Hindlimb muscle (tissue), 1 donor: ENCODE measurements at regions not wholly inside any gene's neighbourhood (a gene's known extent, or its start where the extent isn't known, plus 50 kb on each side); places are given as distances from the start of the nearest gene placed in this dataset.
"Not testable (repeated sequence)": the region's sequence is repeated elsewhere in the genome, so short reads cannot be mapped to it uniquely, and the experiment has no call there.

Experiments used
- DNase-seq: peaks from one replicate; pipeline ENCODE4 v3.0.0-alpha.2; 2013

DNA sequence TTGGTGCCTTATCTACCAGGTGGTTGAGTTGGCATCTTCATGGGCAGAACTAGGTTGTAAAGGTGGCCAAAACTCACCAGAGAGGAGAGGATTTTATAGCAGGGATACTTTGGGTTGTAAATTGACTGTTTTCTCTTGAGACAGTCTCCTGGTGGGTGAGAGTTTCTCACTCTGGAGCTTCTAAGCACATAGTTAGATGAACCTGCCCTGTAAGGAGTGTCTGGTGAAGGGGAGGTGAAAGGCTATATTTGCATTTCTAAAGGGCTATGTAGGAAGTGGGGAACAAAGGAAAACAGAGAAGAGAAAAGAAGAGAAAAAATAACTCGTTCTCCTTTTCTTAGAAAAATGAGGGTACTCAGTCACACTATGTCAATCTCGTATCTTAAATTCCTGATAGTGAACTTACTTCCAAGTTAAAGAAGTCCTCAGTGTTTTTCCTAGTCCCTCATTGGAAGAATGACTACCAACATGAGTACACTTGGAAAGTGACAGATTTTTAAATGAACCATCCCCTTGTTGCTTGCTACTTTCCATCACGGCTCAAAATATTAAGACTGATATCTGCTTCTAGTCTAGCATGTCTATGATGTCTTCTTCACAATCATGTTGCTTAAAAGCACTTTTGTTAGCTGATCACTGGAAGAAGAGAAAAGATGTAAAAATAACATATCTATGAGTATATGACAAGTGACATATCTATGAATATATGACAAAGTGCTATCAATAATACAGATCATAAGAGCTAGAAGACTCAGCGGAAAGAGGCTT is 113.8 kb upstream of the P2RY1 start:
- DNase-seq: no peak

DNA sequence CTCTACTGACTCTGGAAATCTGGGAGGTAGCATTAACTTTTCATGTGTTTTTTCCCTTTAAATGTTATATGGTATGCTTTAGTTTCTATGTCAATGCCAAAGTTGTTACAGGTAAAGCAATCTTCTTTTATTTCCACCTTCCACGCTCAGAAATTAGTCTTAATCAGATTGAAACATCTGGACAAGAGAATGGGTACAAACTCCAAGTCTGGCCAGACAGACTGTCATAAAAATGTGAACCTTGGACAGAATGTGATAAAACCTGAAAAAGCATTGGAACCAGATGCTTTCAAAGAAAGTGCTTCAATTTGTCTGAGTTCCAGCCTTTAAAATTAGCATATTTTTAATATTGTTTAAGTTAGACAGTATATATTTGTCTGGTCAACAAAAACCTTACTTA is 110.7 kb upstream of the P2RY1 start:
- DNase-seq: no peak

DNA sequence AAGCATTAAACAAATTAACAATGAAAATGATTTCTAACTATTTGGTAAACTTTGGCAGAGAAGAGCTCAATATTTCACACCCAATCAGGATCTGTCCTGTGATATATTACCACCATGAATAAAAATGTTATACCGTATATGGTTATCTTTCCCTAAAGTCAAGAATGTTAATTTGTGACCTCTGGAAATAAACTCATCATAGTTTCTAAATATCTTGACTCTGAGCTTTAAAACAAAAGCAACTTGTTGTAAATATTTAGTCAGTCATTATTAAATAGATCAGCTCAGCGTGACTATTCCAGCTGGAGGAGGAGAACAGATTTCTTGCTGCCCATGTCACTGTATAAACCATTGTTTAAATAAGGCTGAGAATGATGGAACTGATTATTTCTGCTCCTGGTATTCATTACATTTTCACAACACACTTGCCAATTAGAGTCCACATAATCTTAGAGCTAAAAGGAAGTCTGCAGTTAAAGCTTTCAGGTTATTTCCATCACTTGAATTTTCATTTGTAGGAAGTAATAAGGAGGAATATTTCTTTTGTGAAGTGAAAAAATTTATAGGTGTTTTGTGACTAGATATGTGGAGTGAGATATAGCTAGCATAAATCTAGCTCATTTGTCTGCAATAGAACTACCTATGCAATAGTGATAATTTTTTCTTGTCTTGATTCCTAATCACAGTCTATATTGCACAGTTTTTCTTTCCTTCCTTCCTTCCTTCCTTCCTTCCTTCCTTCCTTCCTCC is 106.5 kb upstream of the P2RY1 start:
- DNase-seq: no peak

DNA sequence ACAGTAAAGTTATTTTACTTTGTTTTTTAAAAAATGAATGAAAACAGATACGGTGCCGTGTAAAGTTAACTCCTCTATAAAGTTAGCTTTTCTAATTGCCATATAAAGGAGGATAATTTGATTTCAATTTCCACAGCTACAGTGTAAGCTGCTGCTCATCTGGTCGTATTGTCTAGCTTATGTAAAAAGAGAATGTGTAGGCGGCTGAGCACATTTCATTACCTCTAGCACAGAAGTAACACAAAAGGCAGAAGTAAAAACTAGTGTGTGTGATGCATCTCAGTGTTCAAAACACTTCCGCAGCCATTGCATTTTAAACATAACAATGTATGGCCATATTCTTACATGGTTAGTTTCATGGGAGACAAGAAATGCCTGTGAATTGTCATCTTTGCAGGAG is 105.0 kb upstream of the P2RY1 start:
- DNase-seq: no peak

DNA sequence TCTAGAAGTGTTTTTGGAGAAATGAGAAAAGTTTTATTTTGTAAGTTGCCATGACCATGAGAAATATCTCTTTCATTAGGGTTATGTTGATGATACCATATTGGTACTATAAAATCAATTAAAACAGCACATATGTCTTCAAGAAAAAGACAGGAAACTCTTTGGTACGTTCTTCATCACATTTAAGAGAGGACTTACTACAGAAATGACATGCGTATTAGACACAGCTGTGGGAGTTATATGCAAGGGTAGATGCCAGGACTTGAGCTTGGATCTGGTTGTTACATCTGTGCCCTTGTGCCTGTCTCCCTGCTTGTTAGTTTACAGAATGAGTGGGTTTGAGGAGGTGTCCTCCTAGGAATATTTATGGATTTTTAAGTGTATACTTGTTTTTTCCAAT is 103.4 kb upstream of the P2RY1 start:
- DNase-seq: no peak

DNA sequence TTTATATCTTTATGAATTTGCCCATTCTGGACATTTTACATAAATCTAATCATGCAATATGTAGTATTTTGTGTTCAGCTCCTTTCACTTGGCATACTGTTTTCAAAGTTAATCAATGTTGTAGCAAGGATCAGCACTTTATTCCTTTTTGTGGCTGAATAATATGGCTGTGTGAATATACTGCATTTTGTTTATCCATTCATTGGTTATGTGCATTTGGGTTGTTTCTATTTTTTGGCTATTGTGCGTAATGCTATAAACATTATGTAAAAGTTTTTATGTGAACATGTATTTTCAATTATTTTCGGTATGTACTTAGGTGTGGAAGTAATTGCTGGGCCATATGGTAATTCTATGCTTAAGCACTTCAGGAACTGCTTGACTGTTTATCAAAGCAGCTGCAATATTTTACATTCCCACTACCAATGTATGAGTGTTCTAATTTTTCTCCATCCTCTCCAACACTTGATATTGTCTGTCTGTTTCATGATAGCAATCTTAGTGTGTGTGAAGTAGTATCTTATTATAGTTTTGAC is 101.3 kb upstream of the P2RY1 start:
- no peak for DNase-seq

DNA sequence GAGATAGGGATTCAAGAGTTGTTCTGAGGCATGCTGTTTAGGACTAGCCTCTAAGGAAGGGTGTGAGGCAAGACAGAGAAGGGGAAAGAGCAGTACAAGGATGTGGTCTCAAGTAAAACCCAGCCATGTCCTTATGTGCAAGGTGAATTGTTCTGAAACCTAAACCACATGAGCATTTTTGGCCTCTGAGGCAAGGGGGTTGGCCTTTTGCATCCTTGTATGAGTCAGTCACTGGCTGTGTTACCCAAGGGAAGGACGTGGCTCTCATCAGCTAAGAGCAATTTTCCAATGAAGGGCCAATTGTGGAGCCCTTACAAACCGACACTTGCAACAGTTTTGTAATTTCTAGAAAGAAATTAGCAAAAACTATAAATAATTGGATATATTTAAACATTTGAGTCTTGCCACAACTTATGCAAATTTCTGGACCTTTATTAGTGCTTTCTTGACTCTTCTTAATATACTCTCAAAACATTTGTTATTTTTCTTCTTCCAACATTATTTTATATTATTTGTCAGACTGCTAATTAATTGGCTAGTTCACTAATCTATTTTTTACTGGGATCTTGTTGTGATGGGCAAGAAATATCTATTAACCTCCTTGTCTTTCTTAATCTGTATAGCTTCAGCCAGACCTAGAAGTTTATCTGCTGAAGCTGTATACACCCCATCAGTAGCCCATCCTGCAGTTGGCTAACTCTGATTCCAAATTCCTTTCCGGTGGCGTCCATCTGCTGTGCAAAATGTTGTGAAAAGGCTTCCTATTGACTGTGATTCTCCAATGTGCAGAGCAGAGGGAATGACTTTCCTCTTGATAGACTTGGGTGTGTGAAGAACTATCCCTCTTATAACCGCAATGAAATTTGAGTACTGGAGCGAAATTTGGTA is 97.7 kb upstream of the P2RY1 start:
- DNase-seq: no peak

DNA sequence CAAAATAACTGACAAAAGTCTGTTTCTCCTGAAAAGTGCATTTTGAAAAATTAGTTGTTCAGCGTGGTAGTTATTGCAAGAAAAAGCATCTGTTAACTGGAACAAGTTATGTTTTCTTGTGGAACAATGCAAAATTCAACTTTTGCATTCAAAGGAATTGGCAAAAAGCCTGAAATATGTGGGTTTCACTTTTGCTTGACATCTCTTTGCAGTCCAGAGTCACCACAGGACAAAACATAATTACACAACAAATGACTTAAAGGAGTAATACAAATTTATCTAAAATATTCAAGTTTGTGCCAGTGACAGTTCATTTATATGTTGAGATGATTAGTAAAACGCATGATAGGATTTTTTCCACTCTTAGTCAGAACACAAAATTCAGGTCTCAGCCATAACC is 96.3 kb upstream of the P2RY1 start:
- DNase-seq: peak; percentile 13

DNA sequence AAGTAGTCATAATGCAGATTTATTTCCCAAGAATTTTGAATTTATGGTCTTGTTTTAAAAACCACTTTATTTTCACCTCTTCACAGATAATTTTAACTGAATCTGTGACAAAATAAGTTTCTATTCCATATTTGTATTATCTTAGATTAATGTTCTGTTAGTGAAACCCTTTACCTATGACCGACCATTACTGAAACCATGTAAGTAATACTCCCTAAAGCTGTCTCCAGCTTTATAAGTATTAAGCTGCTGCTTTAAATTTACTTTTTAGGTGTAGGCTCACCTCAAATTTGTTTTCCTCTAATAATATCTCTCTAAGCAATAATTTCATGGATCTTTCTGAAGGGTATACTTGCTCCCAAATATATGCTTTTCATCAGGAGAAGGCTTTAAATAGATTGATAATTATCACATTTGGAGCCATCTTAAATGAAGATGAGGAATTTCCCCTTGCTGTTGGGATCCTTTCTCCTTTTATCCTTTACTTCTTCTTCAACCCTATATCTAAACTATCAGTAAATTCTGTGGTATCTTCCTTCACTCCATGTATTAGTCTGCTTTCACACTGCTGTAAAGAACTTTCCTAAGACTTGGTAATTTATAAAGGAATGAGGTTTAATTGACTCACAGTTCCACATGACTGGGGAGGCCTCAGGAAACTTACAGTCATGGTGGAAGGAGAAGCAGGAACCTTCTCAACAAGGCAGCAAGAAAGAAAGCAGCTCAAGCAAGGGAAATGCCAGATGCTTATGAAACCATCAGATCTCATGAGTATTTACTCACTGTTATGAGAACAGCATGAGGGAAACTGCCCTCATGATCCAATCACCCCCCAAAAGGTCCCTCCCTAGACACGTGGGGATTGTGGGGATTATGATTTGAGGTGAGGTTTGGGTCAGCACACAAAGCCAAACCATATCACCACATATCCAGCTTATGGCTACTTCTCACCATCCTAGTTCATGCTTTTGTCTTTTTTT is 92.3 kb upstream of the P2RY1 start:
- DNase-seq: no peak

DNA sequence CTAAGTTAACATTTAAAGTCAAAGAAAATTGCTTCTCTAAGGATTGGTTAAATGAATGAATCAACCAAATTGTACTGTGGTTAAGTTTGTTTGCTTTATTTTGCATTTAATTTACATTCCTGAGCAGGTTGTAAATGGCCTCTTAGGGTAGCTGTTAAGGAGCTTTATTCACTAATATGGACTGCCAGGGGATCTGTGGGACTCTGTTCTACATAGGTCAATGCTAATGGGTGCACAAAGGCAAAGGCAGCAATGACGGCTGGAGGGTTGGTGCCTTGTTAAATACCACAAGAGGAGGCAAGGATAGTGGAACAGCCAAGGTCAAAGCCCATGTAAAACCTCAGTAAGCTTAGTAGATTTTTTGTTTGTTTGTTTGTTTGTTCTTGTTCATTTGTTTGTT is 89.3 kb upstream of the P2RY1 start:
- no peak for DNase-seq

DNA sequence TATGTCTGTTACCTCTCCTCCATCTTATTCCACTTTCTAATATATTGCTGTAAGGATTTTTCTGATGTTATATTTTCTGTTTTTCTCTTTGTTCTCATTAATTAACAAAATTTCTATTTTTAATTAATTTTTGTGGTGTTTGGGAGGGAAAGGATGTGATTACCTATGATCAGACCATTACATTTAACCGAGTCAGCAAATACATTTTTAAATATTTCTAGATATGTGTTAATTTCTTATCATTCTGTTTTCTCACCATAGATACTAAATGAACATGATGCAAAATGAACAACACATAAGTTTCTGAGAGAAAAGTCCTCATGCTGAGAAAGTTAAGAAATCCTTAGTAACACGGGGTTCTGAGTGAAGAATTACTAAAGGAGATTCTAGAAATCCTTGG is 80.6 kb upstream of the P2RY1 start:
- no peak for DNase-seq

DNA sequence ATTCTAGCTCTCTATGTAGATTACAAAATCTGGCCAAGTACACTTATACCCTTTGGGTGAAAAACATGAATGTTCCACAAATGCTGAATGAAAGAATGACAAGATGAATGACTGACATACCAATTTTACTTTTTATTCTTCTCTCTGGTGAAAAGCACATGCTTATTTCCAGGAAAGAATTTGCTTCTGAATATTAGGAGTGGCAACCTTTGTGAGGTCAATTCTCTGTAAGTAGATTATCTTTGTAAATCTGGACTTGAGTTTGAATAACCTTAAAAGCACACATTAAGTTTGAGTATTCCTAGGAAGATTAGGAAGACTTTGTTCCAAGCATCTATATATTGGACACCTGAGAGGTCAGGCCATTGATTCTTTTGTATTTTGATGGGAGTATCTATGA is 78.1 kb upstream of the P2RY1 start:
- DNase-seq: no peak

DNA sequence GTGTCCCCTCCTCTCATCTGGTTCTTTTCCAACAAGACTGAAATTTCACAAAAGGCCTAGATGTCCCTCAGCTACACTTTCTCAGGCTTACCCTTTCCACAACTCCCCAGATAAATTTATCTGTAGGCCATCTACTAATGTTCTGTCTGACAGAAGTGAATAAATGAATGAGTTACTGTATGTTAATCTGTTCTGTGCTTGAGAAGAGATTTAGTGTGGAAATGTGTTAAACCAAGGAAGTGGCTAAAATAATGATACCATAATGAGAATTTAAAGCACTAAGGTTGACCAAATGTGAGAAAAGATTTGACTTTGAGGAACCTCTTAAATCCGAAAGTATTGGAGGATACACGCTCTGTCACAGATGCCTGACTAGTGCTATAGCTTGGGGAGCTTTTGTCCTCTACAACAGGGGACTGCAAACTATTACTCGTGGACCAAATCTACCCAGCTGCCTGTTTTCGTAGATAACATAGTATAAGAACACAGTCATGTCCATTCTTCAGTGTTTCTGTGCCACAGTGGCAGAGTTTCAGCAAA is 74.8 kb upstream of the P2RY1 start:
- DNase-seq: no peak

DNA sequence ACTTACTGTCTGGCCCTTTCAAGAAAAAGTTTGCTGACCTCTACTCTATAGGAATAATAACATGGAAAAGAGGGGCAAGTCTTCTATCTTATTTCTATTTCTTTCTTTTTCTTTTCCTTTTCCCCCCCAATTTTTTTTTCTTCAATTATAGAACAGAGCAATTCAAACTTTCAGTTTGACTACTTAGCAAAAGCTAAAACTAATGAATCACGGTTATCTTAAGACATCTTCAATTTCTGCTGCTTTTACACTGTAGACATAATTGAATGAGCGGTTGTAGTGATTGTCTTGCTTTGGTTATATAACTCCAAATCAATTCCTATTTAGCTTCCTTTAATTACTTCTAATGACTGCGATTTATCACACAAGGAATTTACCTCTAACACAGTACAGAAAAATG is 74.3 kb upstream of the P2RY1 start:
- no peak for DNase-seq

DNA sequence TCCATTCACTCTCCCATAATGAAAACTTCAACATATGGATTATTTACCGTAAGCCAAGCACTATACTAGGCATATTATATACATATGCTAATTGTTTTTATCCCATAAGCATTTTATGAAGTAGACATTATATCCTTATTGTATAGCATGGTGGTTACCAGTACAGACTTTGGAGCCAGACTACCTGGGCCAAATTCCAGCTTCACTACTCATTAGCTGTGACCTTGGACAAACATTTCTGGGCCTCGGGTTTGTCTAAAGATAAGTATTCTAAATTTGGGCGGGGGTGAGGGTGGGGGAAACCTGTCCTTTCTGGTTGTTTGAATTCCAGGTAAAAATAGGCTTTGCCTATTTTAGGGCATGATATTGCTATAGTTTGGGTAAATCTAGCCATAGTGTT is 66.5 kb upstream of the P2RY1 start:
- no peak for DNase-seq

DNA sequence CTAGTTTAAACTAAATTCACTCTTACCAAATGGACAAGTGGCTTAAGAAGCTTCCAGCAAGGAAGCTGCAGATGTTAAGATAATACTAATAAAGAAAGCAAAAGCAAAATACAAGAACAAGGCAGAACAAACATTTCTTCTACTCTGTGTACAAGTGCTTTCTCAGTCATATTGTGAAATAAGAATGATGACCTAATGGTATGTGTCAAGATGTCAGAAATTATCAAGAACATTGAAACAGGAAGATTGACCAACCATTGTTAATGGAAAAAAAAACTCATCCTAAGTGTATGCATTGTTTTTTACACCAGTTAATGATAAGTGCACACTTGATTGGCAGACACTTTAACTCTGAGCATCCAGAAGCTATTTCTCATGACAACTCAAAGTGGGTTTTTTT is 65.4 kb upstream of the P2RY1 start:
- DNase-seq: no peak

DNA sequence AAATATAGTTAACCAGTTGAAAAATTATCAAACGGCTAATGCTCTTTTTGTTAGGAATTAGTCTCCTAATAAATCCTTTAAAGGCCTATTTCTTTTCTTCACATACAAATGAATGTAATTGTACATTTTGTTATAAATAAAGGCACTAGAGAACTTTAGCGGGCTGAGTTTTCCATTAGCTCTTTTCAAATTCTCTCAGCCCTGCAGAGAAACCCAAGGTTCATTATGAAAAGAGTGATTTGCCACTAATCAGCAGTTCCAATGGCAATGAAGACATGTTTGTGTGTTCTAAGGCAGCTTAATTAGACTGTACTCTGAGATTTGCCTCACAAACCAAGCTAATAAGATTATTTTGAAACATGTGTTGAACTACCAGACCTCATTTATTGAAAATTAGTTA is 64.6 kb upstream of the P2RY1 start:
- DNase-seq: no peak

DNA sequence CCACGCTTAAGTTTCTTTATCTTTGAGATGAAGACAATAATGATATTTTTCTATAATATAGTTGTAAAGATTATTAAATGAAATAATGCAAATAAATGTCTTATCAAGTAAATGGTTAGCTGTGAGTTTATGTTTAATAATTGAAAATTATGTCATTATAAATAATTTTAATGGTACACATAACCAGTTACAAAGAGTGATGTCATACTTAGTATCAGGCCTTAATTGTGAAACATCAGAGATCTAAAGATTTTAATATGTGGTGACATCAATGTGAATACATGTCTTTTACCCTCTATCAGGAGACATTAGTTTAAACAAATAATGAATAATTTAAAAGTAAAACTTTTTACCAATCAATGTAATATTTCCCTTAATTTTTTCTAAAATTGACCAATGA is 63.8 kb upstream of the P2RY1 start:
- no peak for DNase-seq

DNA sequence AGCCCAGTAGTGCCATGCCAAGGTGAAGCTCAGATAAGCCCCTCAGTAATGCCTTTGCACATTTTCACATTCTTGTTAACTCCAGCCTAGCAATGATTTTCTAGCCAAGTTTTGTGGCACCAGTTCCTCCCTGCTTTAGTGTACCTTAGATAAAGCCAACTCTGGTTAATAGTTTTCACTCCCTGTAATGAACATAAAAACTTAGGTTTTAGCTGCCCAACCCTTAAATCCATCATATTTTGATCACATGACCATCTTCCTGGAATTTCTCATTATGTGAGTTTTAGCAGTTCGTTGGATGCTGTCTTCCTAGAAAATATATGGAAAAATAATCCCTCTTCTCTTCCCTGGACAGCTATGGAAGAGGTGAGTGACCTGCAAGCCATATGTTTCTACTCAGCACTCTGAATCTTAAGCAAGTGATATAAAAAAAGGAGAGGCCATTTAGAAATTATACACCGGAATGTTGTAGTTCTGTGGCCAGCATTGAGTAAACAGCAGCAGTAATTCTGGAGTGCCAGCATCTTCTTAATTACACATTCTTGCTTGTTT is 62.2 kb upstream of the P2RY1 start:
- no peak for DNase-seq

DNA sequence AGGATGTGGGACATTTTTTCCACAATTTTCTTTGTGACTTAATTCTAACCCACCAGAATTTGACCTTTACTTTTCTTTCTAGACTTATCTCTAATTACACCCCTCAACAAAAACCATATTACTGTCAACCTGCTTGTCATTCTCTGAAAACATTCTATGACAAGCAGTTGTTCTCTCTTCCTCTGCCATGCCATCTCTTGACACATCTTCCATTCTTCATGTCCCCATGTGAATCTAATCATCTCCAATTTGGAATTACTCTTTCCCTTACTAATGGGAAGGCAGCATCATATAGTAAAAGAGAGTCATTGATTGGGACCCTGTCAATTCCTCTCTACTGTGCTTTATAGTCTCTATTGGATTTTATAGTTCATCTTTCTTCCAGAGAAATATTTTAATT is 61.3 kb upstream of the P2RY1 start:
- no peak for DNase-seq

DNA sequence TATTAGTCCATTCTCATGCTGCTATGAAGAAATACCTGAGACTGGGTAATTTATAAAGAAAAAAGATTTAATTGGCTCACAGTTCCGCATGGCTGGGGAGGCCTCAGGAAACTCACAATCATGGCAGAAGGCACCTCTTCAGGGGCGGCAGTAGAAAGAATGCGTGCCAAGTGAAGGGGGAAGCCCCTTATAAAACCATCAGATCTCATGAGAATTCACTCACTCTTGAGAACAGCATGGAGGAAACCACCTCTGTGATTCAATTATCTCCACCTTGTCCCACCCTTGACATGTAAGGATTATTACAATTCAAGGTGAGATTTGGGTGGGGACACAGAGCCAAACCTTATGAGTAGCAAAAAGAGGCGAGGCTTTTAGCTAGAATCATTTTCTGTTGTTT is 60.7 kb upstream of the P2RY1 start:
- DNase-seq: not testable (repeated sequence)
